Fibroblast of villous mesenchyme (primary cell): ENCODE measurements at regions not wholly inside any gene's neighbourhood (a gene's known extent, or its start where the extent isn't known, plus 50 kb on each side); places are given as distances from the start of the nearest gene placed in this dataset.

Experiments used
- DNase-seq: peaks from one replicate; pipeline ENCODE4 v3.0.0-alpha.2; 2010; ENCODE audit warnings: low read depth
- H3K4me3 ChIP-seq: 2 replicates; pipeline ENCODE4 v1.5.1; 2011; ENCODE audit warnings: low read depth, mild to moderate bottlenecking, low read length
- TF ChIP-seq, protein P1 (sequence below): IDR thresholded peaks from 2 replicates; pipeline ENCODE4 v1.5.1; 2012; ENCODE audit warnings: low read depth, mild to moderate bottlenecking, low read length; ENCODE audit not compliant: insufficient read depth

DNA sequence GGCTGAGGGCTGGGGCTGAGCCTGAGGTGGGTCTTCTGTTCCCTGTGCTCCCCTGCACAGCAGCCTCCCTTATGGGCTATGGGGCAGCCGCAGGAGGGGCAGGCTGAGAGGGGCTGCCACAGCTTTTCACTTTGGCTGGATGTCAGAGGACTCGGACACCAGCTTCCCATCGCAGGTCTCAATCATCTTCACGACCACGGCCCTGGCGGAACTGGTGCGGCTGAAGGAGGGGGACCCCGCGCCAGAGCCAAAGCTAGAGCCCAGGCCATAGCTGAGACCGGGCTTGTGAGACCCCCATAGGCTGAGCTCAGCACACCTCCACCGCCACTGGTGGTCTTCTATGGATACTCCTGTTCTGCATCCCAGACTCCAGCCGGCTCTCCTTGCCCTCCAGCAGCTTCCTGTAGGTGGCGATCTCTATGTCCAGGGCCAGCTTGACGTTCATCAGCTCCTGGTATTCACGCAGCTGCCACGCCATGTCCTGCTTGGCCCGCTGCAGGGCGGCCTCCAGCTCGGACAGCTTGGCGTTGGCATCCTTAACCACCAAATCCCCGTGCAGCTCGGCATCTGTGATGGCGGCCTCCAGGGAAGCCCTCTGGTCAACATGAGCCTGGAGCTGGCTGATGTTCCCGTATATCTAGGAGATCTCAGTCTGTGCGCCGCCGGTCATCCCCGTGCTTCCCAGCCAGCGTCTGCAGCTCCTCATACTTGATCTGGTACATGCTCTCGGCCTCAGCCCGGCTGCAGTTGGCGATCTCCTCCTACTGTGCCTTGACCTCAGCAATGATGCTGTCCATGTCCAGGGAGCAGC lies 181.7 kb upstream of the SYNPR start:
- no peak overlapping the region for H3K4me3 ChIP-seq
- no peak for DNase-seq
- TF ChIP-seq, protein P1, sequence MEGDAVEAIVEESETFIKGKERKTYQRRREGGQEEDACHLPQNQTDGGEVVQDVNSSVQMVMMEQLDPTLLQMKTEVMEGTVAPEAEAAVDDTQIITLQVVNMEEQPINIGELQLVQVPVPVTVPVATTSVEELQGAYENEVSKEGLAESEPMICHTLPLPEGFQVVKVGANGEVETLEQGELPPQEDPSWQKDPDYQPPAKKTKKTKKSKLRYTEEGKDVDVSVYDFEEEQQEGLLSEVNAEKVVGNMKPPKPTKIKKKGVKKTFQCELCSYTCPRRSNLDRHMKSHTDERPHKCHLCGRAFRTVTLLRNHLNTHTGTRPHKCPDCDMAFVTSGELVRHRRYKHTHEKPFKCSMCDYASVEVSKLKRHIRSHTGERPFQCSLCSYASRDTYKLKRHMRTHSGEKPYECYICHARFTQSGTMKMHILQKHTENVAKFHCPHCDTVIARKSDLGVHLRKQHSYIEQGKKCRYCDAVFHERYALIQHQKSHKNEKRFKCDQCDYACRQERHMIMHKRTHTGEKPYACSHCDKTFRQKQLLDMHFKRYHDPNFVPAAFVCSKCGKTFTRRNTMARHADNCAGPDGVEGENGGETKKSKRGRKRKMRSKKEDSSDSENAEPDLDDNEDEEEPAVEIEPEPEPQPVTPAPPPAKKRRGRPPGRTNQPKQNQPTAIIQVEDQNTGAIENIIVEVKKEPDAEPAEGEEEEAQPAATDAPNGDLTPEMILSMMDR: no peak

DNA sequence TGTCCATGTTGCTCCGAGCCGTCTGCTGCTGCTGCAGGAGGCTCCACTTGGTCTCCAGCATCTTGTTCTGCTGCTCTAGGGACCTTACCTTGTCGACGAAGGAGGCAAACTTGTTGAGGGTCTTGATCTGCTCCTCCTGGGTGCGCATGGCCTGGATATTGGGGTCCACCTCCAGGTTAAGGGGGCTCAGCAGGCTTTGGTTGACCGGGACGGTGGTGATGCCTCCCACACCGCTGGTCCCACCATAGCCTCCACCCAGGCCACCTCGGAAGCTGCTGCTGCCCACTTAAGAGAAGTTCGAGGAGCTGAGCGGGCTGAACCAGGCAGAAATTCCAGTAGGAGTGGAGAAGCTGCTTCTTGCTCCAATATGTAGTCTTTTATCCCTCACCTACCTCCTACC lies 180.7 kb upstream of the SYNPR start:
- TF ChIP-seq, protein P1: no peak
- no peak overlapping the region for H3K4me3 ChIP-seq
- no peak for DNase-seq

DNA sequence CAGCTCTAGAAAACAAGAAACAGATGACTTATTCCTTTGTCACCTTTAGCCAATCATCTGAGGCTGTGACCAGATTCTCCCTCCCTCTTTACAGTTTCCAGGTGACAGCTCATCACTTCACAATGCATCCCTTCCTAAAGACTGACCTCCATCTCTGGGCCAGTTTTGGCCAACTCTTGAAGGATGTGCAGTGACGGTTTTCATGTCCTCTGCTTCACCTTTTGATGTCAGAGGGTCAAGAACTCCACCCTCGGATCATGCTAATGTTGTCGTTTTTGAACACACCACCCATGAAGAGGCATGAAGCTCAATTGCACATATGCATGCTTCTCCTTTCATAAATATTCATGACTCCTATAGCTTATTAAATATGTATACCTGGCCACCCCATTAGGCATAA lies 161.2 kb upstream of the SYNPR start:
- TF ChIP-seq, protein P1: no peak
- no peak for DNase-seq
- no peak overlapping the region for H3K4me3 ChIP-seq

DNA sequence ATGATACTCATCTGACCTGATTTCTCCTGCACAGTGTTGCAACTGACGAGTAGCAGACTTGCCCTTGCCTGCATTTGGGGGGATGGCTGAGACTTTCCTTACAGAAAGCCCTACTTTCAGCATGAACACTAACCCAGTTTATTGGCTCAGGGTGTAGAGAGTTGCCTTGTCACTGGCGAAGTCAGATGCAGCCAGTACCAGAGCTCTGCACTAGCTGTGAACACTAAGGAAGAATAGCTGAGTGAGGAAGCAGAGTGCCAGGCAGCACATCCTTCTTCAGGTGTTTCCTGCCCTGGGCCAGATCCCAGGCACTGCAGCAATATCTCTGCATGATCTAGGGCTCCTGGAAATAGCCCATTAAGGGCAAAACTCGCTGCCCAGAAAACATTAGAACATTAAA lies 154.0 kb upstream of the SYNPR start:
- no peak overlapping the region for H3K4me3 ChIP-seq
- no peak for DNase-seq
- TF ChIP-seq, protein P1: no peak

DNA sequence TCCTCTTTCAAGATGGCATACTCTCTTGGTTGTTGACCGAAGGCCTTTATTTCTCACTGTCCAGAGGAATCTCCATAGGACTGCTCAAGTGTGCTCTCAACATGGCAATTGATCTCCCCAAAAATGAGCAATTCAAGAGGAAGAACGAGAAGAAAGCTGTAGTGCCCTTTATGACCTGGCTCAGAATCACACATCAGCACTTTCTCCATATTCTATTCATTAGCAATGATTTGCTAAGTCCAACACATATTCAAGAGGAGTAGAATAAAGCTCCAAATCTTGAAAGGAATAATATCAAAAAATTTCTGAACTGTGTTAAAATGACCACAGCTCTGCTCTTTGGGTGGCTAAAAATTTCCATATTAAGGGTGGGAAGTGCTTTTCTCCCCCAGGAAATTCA lies 151.6 kb upstream of the SYNPR start:
- DNase-seq: no peak
- TF ChIP-seq, protein P1: no peak
- no peak overlapping the region for H3K4me3 ChIP-seq

DNA sequence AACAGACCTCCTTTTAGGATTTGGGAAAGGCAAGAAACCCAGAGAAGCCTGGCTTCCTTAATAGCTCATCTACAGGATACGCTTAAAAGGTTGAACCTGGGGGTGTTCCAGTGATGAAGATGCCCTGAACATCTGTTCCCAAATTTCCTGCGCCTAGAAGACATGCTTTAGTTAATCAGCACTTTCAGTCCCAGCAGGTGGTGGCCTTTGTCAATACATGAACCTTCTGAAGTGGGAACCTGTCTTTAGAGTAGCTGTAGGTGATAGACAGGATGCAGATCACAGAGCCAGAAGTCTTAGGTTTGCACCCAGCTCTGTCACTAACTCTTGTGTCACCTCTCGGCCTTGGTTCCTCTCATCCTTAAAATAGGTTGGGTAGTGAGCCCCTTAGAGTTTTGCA lies 149.7 kb upstream of the SYNPR start:
- no peak for DNase-seq
- no peak overlapping the region for H3K4me3 ChIP-seq
- TF ChIP-seq, protein P1: no peak

DNA sequence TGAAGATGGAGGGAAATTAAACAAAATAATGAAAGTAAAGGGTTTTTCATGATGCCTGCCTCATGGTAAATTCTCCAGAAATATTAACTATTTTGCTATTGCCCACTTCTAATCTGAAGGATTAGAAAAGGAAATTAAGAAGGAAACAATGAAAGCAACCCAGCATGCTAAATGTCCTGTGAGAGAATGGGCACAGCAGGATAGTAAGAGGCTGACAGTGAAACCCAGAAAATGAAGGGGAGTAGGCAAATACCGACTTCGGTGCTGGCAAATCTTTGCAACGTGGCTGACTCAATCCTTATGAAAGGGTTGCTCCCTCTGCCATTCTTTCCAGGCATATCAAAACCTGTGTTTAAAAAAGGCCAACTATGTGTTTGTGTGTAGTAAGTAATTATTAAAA lies 147.5 kb upstream of the SYNPR start:
- TF ChIP-seq, protein P1: no peak
- no peak overlapping the region for H3K4me3 ChIP-seq
- DNase-seq: no peak
